ENCODE measurements at regions not wholly inside any gene's neighbourhood (a gene's known extent, or its start where the extent isn't known, plus 50 kb on each side); places are given as distances from the start of the nearest gene placed in this dataset.

DNA sequence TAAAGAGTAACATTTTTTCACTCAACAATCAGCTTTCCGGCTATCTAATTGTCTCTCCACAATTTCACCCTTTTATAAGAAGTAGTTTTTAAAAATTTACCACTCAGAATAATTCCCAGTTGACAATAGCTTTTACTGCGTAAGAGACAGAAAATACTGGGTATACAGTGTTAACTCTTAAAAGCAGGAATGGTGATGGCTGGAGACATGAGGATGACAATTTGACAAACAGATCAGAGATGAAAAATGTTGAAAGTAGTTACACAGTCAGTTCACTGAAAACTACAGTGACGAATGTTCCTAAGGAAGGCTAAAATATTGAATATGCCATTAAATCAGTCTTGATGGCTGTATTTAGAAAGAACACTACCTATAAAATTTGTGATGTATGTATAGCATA is 1146.8 kb upstream of the B3GALT2 start:
- no peak for DNase-seq (ENCODE audit: insufficient read length, low spot score)
- FAIRE-seq, result no peak

- DNase-seq (ENCODE audit: insufficient read length, low spot score), result no peak
- FAIRE-seq, result no peak
Observed at GRCh38 chr1:194331758-194332157, 1145.3 kb upstream of the B3GALT2 start.

- FAIRE-seq, result no peak
- no peak for DNase-seq (ENCODE audit: insufficient read length, low spot score)
Observed at GRCh38 chr1:194322751-194323150, 1136.3 kb upstream of the B3GALT2 start.

GRCh38 chr1:194318790-194319280 is 1132.4 kb upstream of the B3GALT2 start:
- FAIRE-seq (no peak), DNase-seq (ENCODE audit: insufficient read length, low spot score) (no peak)

DNA sequence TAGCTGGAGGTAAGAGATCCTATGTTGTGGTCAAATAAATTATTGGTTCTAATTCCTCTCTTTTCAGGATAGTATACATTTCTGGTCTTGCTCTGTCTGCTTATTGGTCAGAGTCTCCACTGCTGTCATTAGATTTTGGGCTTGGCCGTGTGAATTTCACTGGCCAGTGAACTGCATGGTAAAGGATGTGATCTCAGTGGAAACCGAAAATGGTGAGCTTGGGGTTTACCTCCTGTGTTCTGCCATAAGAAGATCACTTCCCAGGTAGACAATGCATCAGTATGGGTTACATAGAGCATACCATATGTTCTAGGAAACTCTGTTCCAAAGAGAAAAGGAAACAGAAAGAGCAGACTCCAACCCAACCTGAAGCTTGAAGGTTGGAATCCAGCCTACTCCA is 1123.3 kb upstream of the B3GALT2 start:
- DNase-seq (ENCODE audit: insufficient read length, low spot score) (no peak), FAIRE-seq (no peak)

DNA sequence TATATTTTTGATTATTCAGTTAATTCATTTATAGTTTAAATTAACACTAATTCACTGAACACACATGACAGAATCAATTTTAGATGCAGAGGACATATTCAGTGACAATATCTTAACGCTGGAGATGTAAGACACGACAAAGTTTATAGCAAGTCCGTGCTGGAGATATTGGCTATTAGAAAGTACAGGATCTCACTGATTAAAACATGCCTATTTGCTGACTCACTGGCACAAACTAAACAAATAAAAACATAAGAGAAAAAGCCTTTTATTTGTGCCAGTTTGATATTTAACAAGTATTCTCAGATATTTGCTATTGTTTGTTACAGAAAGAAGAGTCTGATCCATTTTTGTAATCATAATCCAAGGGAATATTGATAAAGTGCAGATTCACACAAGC is 1122.9 kb upstream of the B3GALT2 start:
- FAIRE-seq (no peak), DNase-seq (ENCODE audit: insufficient read length, low spot score) (no peak)

- no peak for DNase-seq (ENCODE audit: insufficient read length, low spot score)
- no peak for FAIRE-seq
Observed at GRCh38 chr1:194300776-194301175, 1114.4 kb upstream of the B3GALT2 start.

- FAIRE-seq (no peak), DNase-seq (ENCODE audit: insufficient read length, low spot score) (no peak)
Observed at GRCh38 chr1:194300340-194300739, 1113.9 kb upstream of the B3GALT2 start.

GRCh38 chr1:194298007-194298598 is 1111.7 kb upstream of the B3GALT2 start:
- DNase-seq (ENCODE audit: insufficient read length, low spot score), result no peak
- FAIRE-seq, result no peak

DNA sequence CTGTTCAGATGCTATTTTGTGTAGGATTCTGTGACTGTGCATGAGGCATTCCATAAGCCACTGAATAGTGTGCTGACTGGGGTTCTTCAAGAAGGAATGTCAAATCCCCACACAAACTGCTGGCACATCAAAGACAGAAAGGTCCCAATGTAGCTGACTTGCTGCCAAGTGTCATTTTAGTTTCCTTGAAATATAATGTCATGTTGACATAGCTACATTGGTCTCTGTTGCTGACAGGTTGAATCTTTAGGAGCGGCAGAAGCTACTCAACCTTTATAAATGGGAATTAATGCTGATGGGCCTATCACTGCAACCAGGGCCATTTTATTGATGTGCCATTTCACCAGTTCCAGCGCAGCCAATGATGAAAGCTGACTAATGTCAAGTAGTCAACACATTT is 1110.7 kb upstream of the B3GALT2 start:
- FAIRE-seq, result no peak
- DNase-seq (ENCODE audit: insufficient read length, low spot score), result no peak

GRCh38 chr1:194296201-194296600 is 1109.8 kb upstream of the B3GALT2 start:
- FAIRE-seq, result no peak

DNA sequence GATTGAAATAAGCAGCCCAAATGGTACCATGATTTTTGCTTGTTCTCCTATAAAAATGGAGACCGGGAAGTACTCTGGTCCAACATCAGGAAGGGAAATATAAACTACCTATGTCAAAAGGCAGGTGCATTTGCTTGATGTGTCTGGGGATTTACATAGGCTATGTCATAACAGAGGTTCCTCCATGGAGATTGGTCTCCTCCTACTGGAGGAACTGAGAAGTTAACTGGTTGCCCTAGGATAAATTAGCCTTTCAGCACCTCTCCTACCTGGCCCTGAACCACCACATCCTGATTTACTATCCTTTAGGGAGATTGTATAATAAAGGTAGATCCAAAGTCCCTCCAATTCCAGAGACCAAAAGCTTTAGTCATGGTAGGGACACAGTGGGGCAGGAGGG is 1109.3 kb upstream of the B3GALT2 start:
- FAIRE-seq (no peak), DNase-seq (ENCODE audit: insufficient read length, low spot score) (no peak)

More at GRCh38 chr1:194296201-194296600, 1109.8 kb upstream of the B3GALT2 start:
- DNase-seq (ENCODE audit: insufficient read length, low spot score), result no peak

- FAIRE-seq (no peak), DNase-seq (ENCODE audit: insufficient read length, low spot score) (no peak)
Observed at GRCh38 chr1:194293851-194294405, 1107.5 kb upstream of the B3GALT2 start.

DNA sequence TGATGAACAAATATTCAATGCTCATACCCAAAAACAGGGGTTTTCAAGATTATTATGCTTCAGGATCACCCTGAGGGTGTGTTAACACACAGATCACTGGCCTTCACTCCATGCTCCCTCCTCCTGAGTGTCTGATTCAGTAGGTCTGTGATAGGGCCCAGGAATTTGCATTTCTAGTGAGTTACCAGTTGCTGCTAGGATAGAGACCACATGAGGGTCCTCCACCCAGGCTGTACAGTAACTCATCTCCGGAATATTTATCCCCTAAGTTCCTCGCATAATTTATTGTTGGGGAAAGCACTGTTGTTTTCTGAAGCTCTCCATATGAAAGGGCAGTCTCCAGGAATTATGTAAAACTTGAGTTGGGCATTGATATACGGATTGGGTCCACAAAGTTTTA is 1106.6 kb upstream of the B3GALT2 start:
- DNase-seq (ENCODE audit: insufficient read length, low spot score) (no peak), FAIRE-seq (no peak)

DNA sequence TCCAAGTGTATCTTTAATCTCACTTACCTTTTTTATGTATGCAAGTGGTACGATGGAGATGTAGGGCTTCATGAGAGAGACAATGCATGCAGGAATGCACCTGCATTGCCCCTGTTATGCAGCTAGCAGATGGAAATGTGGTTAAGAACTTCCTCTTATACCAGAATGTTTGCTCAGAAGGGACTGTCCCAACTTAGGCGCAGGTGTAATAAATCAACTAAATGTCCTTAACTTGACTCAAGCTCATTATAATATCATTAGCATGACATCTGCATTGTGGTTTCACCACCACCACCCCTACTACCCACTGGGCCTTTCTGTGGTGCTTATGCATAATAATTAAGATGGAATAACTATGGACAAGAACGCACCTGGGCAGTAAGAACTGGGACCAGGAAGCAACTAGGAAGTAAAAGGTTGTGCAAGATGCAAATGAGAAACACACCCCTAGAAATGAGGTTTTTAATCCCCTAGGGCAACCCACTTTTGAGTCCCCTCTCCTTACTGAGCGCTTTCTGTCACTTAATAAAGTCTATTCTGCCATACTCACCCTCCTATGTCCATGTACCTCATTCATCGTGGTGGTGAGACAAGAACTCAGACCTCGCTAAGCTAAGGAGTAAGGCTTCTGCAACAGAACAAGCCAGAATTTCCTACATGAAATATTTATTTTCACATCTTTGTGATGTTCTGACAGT is 1103.3 kb upstream of the B3GALT2 start:
- DNase-seq (ENCODE audit: insufficient read length, low spot score), result no peak
- FAIRE-seq, result peak; percentile 80

DNA sequence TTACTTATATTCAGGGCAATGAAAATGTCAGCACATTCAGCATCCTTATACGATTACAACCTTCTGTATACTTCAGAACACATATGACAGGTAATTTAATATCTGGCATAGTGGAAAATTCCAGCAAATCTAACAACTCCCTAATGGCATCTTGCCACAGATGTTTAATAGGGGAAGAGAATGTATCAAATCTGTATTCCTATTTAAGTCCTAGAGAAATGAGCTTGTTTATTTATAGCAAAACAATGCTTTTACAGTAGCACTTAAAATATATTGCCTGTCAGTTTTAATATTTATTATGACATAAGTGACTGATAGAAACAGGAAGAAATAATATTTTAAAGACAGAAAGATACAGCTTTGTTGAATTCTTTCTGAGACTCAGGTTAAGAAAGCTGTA is 1101.8 kb upstream of the B3GALT2 start:
- FAIRE-seq (no peak), DNase-seq (ENCODE audit: insufficient read length, low spot score) (no peak)

DNA sequence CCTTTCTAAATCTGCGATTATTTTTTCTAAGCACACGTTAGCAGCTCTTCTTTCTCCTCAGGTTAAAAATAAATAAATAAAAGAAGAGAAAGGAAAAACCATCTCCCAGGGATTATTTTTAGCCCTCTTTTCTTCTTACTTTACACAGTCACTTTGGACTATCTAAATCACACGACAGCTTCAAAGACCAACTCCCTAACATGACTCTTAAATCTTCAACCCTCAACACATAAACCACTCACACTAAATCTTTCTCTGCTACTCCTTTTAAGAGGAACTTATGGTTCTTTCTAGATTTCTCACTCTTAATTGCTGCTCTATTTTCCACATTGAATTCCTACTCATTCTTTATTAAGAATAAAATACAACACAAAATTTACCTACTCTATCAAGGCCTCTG is 1095.0 kb upstream of the B3GALT2 start:
- FAIRE-seq (no peak), DNase-seq (ENCODE audit: insufficient read length, low spot score) (no peak)

GRCh38 chr1:194280463-194280862 is 1094.0 kb upstream of the B3GALT2 start:
- DNase-seq (ENCODE audit: insufficient read length, low spot score) (no peak), FAIRE-seq (no peak)

GRCh38 chr1:194279975-194280374 is 1093.6 kb upstream of the B3GALT2 start:
- peak; percentile 8 for FAIRE-seq
- DNase-seq (ENCODE audit: insufficient read length, low spot score), result no peak

GRCh38 chr1:194277927-194278326 is 1091.5 kb upstream of the B3GALT2 start:
- no peak for FAIRE-seq
- DNase-seq (ENCODE audit: insufficient read length, low spot score), result no peak

- DNase-seq (ENCODE audit: insufficient read length, low spot score) (no peak), FAIRE-seq (no peak)
Observed at GRCh38 chr1:194273660-194274059, 1087.2 kb upstream of the B3GALT2 start.

DNA sequence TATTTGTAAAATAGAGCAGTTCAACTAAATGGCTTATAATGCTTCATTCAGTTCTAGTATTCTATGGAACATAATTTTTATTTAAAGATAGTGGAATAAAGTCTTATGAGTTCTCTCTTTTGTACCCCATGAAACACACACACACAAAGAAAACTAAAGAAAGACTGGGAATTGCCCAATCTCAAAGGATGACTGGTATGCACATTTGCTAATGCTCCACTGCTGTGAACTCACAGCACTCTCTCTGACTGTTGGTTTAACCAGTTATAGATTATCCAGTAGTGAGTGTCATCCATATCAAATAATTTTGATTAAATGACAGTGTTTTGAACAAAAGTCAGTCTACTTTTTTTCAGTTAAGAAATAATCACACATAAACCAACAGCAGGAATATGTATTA is 1082.4 kb upstream of the B3GALT2 start:
- no peak for FAIRE-seq
- no peak for DNase-seq (ENCODE audit: insufficient read length, low spot score)

All from GM19239 (cell line).